Activated CD8-positive, alpha-beta T cell treated with anti-CD3 and anti-CD28 coated beads for 36 hours (primary cell): ENCODE measurements at regions not wholly inside any gene's neighbourhood (a gene's known extent, or its start where the extent isn't known, plus 50 kb on each side); places are given as distances from the start of the nearest gene placed in this dataset.
"Not testable (repeated sequence)": the region's sequence is repeated elsewhere in the genome, so short reads cannot be mapped to it uniquely, and the experiment has no call there.

Experiments
- ATAC-seq: fragments of 200-7000 bp; cut with Tn5 transposase; one replicate; pipeline ENCODE4 v1.10.0; 2021; ENCODE audit warnings: mild to moderate bottlenecking, moderate library complexity
- CTCF ChIA-PET: fragments of 350-600 bp; sonication (Branson Sonifier 250); formaldehyde crosslinking; loops from one replicate; lab custom pipeline; 2021; ENCODE audit warnings: antibody characterized with exemption; lab: Charles Lee
- POLR2A ChIA-PET: fragments of 350-600 bp; sonication (Branson Sonifier 250); formaldehyde crosslinking; loops from one replicate; lab custom pipeline; 2021; ENCODE audit warnings: antibody characterized with exemption; lab: Charles Lee
- DNase-seq: peaks from one replicate; pipeline ENCODE4 v3.0.0-alpha.2; 2020
- H3K27ac Mint-ChIP-seq: one replicate; pipeline ENCODE4 v1.8.0; 2021; ENCODE audit warnings: mild to moderate bottlenecking, mixed read lengths
- H3K27me3 Mint-ChIP-seq: one replicate; pipeline ENCODE4 v1.8.0; 2021; ENCODE audit warnings: mixed read lengths
- H3K36me3 Mint-ChIP-seq: one replicate; pipeline ENCODE4 v1.8.0; 2021; ENCODE audit warnings: low read depth, mixed read lengths
- H3K4me1 Mint-ChIP-seq: one replicate; pipeline ENCODE4 v1.8.0; 2021; ENCODE audit warnings: low read depth, mixed read lengths
- H3K4me3 Mint-ChIP-seq: one replicate; pipeline ENCODE4 v1.8.0; 2021; ENCODE audit warnings: mild to moderate bottlenecking, moderate library complexity, mixed read lengths
- H3K9me3 Mint-ChIP-seq: one replicate; pipeline ENCODE4 v1.8.0; 2021; ENCODE audit warnings: mixed read lengths
- CTCF ChIP-seq: fragments of 200-600 bp; IDR thresholded peaks from one replicate; pipeline ENCODE4 v1.8.0; 2022; ENCODE audit warnings: antibody characterized with exemption, mild to moderate bottlenecking
- intact Hi-C: fragments of 100-400 bp; cut with micrococcal nuclease; formaldehyde crosslinking; loops from one replicate; pipeline ENCODE4 v1.10.0; 2022

- TF ChIP-seq CTCF: no peak
- no peak overlapping the region for H3K27ac Mint-ChIP-seq
- POLR2A ChIA-PET: no interaction called here
- no peak for ATAC-seq
- intact Hi-C loops: no loop called here
- H3K4me1 Mint-ChIP-seq: no peaks in the 10 kb centered on the region
- no peak overlapping the region for H3K4me3 Mint-ChIP-seq
- H3K36me3 Mint-ChIP-seq: no peaks in the 10 kb centered on the region
- peaks cover 2% of the 10 kb centered on the region for H3K27me3 Mint-ChIP-seq
- no peak for DNase-seq
- CTCF ChIA-PET: no interaction called here
- no peaks in the 10 kb centered on the region for H3K9me3 Mint-ChIP-seq
These were observed 322.6 kb downstream of the MEX3B start for GRCh38 chr15:81723113-81723651.

GRCh38 chr15:81716468-81716867 is 329.4 kb downstream of the MEX3B start:
- H3K27ac Mint-ChIP-seq, H3K9me3 Mint-ChIP-seq, H3K27me3 Mint-ChIP-seq, CTCF ChIA-PET, H3K36me3 Mint-ChIP-seq, H3K4me3 Mint-ChIP-seq, ATAC-seq, DNase-seq, intact Hi-C loops, H3K4me1 Mint-ChIP-seq, POLR2A ChIA-PET: not testable (repeated sequence)

- CTCF ChIA-PET: no interaction called here
- no peaks in the 10 kb centered on the region for H3K9me3 Mint-ChIP-seq
- POLR2A ChIA-PET: no interaction called here
These were observed 335.5 kb downstream of the MEX3B start for GRCh38 chr15:81710328-81710727.

GRCh38 chr15:81706816-81707346 is 332.9 kb upstream of the TMC3 start:
- intact Hi-C loops, H3K4me1 Mint-ChIP-seq, ATAC-seq, H3K27me3 Mint-ChIP-seq, H3K4me3 Mint-ChIP-seq, H3K36me3 Mint-ChIP-seq, H3K9me3 Mint-ChIP-seq, CTCF ChIA-PET, POLR2A ChIA-PET, DNase-seq, H3K27ac Mint-ChIP-seq: not testable (repeated sequence)

More at GRCh38 chr15:81710328-81710727, 335.5 kb downstream of the MEX3B start:
- intact Hi-C loops: no loop called here
- Mint-ChIP-seq H3K36me3 (no peaks in the 10 kb centered on the region), H3K27ac (no peak overlapping the region), H3K4me1 (no peaks in the 10 kb centered on the region), H3K27me3 (no peaks in the 10 kb centered on the region), H3K4me3 (no peak overlapping the region)
- ATAC-seq (no peak), DNase-seq (no peak)
- TF ChIP-seq CTCF: no peak

- CTCF ChIA-PET, DNase-seq, H3K9me3 Mint-ChIP-seq, intact Hi-C loops, H3K27ac Mint-ChIP-seq, POLR2A ChIA-PET, H3K4me1 Mint-ChIP-seq, H3K36me3 Mint-ChIP-seq, H3K4me3 Mint-ChIP-seq, ATAC-seq, H3K27me3 Mint-ChIP-seq: not testable (repeated sequence)
These were observed 331.7 kb upstream of the TMC3 start for GRCh38 chr15:81705727-81706126.

- H3K27ac Mint-ChIP-seq: no peak overlapping the region
- intact Hi-C loops: no loop called here
- H3K4me1 Mint-ChIP-seq: no peaks in the 10 kb centered on the region
- ATAC-seq: no peak
- DNase-seq: no peak
- H3K9me3 Mint-ChIP-seq: peaks cover 9% of the 10 kb centered on the region
- POLR2A ChIA-PET: no interaction called here
- no peak overlapping the region for H3K4me3 Mint-ChIP-seq
- no peaks in the 10 kb centered on the region for H3K36me3 Mint-ChIP-seq
- no peak for TF ChIP-seq CTCF
- peaks cover 11% of the 10 kb centered on the region for H3K27me3 Mint-ChIP-seq
- CTCF ChIA-PET: no interaction called here
These were observed 312.0 kb upstream of the TMC3 start for GRCh38 chr15:81686021-81686420.
